Cardiac muscle cell (in vitro differentiated cells and primary cell): ENCODE measurements at regions not wholly inside any gene's neighbourhood (a gene's known extent, or its start where the extent isn't known, plus 50 kb on each side); places are given as distances from the start of the nearest gene placed in this dataset.

ENCODE experiments used
- DNase-seq, 2 donors: peaks; one replicate each; pipeline versions ENCODE4 v3.0.0 to v3.0.0-alpha.2; 2010 to 2017; ENCODE audit warnings: low read depth in 1 of 2, low spot score in 1 of 2
- H3K27ac ChIP-seq: fragments of 200-600 bp; sonication (generic); 2 replicates; pipeline ENCODE4 v1.5.1; 2016
- H3K27me3 ChIP-seq: fragments of 200-600 bp; sonication (generic); 2 replicates; pipeline ENCODE4 v1.6.0; 2016; ENCODE audit warnings: control low read depth
- H3K36me3 ChIP-seq: fragments of 200-600 bp; sonication (generic); 2 replicates; pipeline ENCODE4 v1.5.1; 2016; ENCODE audit warnings: control low read depth
- H3K4me1 ChIP-seq: fragments of 200-600 bp; sonication (generic); 2 replicates; pipeline ENCODE4 v1.8.1; 2017; ENCODE audit warnings: low read depth, mild to moderate bottlenecking, mixed run types
- H3K4me3 ChIP-seq: fragments of 200-600 bp; sonication (generic); 2 replicates; pipeline ENCODE4 v1.5.1; 2016; ENCODE audit warnings: mild to moderate bottlenecking
- H3K9me3 ChIP-seq: fragments of 200-600 bp; sonication (generic); 2 replicates; pipeline ENCODE4 v1.5.1; 2017; ENCODE audit warnings: low read depth, mild to moderate bottlenecking, control low read depth
- TF ChIP-seq, protein P1 (sequence below): IDR thresholded peaks from 2 replicates; pipeline ENCODE4 v1.5.1; 2012; ENCODE audit warnings: low read depth, mild to moderate bottlenecking, low read length

- H3K4me3 ChIP-seq: no peak overlapping the region
- no peaks in the 10 kb centered on the region for H3K27me3 ChIP-seq
- peak overlapping the region; percentile 91 for H3K27ac ChIP-seq
- H3K36me3 ChIP-seq: peaks cover 3% of the 10 kb centered on the region
- peaks cover 15% of the 10 kb centered on the region for H3K4me1 ChIP-seq
- TF ChIP-seq, protein P1, sequence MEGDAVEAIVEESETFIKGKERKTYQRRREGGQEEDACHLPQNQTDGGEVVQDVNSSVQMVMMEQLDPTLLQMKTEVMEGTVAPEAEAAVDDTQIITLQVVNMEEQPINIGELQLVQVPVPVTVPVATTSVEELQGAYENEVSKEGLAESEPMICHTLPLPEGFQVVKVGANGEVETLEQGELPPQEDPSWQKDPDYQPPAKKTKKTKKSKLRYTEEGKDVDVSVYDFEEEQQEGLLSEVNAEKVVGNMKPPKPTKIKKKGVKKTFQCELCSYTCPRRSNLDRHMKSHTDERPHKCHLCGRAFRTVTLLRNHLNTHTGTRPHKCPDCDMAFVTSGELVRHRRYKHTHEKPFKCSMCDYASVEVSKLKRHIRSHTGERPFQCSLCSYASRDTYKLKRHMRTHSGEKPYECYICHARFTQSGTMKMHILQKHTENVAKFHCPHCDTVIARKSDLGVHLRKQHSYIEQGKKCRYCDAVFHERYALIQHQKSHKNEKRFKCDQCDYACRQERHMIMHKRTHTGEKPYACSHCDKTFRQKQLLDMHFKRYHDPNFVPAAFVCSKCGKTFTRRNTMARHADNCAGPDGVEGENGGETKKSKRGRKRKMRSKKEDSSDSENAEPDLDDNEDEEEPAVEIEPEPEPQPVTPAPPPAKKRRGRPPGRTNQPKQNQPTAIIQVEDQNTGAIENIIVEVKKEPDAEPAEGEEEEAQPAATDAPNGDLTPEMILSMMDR: no peak
- peak; percentile 62 to 87 for DNase-seq
- H3K9me3 ChIP-seq: no peaks in the 10 kb centered on the region
Observed at GRCh38 chr19:46944918-46945628, 74.6 kb upstream of the NPAS1 start.

GRCh38 chr19:46945694-46946489 is 73.7 kb upstream of the NPAS1 start:
- Histone ChIP-seq H3K36me3 (peaks cover 3% of the 10 kb centered on the region), H3K4me3 (no peak overlapping the region), H3K9me3 (no peaks in the 10 kb centered on the region), H3K27me3 (no peaks in the 10 kb centered on the region), H3K27ac (peak overlapping the region; percentile 91), H3K4me1 (peaks cover 15% of the 10 kb centered on the region)
- TF ChIP-seq, protein P1: no peak
- peak in 1 of 2 donors; percentile 45 for DNase-seq

DNA sequence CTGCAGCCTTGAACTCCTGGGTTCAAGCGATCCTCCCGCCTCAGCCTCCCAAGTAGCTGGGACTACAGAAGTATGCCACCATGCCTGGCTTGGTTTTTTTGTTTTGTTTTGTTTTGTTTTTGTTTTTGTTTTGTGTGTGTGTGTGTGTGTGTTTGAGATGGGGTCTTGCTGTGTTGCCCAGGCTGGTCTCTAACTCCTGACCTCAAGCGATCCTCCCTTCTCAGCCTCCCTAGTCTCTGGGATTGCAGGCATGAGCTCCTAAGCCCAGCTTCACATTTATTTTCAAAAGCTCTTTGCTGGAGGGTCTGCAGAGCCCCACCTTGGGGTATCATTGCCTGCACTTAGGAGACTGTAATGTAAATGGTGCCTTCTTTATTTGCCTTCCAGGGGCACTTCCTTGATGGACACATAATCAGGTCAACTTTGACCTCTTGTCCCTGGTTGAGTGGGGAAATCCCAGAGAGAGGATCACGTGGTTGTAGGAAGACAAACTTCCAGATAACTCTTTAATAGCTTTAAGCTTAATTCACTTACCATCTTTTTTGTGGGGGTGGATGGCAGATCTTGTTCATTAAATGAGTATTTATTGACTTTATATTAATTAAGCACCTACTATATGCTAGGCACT is 72.9 kb upstream of the NPAS1 start:
- no peak overlapping the region for H3K4me3 ChIP-seq
- no peak for DNase-seq
- no peaks in the 10 kb centered on the region for H3K27me3 ChIP-seq
- peaks cover 3% of the 10 kb centered on the region for H3K36me3 ChIP-seq
- H3K4me1 ChIP-seq: peaks cover 15% of the 10 kb centered on the region
- H3K9me3 ChIP-seq: no peaks in the 10 kb centered on the region
- peak overlapping the region; percentile 91 for H3K27ac ChIP-seq
- TF ChIP-seq, protein P1: no peak

DNA sequence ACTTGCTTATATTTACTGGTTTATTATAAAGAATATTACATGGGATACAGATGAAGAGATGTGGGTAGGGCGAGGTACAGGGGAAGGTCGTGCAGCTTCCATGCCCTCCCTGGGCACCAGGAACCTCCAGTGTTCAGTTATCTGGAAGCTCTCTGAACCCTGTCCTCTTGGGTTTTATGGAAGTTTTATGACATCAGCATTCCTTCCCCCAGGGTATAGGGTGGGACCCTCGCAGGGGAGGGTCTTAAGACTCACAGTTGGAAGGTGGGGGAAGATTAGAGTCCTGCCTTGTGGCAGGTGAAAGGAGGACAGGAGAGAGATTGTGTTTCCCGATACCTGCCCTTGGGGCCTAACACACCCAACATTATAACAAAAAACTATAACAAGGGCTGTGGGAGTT is 71.8 kb upstream of the NPAS1 start:
- TF ChIP-seq, protein P1: no peak
- Histone ChIP-seq H3K9me3 (no peaks in the 10 kb centered on the region), H3K4me3 (no peak overlapping the region), H3K27me3 (no peaks in the 10 kb centered on the region), H3K27ac (no peak overlapping the region), H3K36me3 (peaks cover 3% of the 10 kb centered on the region), H3K4me1 (peaks cover 15% of the 10 kb centered on the region)
- no peak for DNase-seq

DNA sequence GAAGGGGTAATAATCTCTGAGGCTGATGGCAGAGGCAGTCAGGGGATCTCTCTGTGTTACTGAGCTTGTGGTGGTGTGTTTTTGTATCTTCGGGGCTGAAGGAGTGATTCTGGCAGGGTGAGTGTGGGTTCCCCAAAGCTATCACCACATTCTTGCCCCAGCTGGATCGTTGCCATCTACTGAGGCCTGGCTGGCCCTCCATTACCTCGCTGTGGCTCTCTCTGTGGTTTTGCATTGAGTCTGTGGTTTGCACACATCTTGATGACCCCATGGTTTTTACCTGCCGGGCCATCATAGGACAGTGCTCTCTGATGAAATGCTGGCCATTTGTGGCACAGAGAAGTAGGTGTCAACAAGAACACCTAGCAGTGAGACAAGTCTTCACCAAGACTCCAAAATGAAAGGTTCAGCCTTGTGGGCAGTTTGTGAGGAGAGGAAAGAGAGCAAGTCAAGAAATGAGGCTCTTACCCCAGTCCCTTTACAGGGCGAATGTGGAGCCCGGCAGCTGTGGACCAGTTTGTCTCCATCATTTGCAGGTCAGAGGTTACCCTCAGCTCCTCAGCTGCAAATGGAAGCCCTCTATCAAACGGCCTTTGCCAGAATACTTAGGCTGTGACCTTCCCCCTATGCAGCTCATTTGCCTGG is 69.0 kb upstream of the NPAS1 start:
- H3K4me1 ChIP-seq: peaks cover 12% of the 10 kb centered on the region
- no peaks in the 10 kb centered on the region for H3K27me3 ChIP-seq
- no peak overlapping the region for H3K27ac ChIP-seq
- DNase-seq: no peak
- H3K9me3 ChIP-seq: no peaks in the 10 kb centered on the region
- H3K4me3 ChIP-seq: no peak overlapping the region
- TF ChIP-seq, protein P1: no peak
- H3K36me3 ChIP-seq: peaks cover 3% of the 10 kb centered on the region
